H9 (cell line): ENCODE measurements at regions not wholly inside any gene's neighbourhood (a gene's known extent, or its start where the extent isn't known, plus 50 kb on each side); places are given as distances from the start of the nearest gene placed in this dataset.

Source experiments
- DNase-seq: peaks from one replicate; pipeline ENCODE4 v3.0.0-alpha.2; 2017
- H2AFZ ChIP-seq: one replicate; pipeline ENCODE4 v1.6.1; 2013; ENCODE audit warnings: mild to moderate bottlenecking, low read length, control low read depth, moderate library complexity
- H2AK5ac ChIP-seq: 2 replicates; pipeline ENCODE4 v1.6.1; 2013; ENCODE audit warnings: low read length, control low read depth, mixed read lengths; ENCODE audit not compliant: insufficient read length
- H2BK120ac ChIP-seq: one replicate; pipeline ENCODE4 v1.6.1; 2013; ENCODE audit warnings: low read depth, mild to moderate bottlenecking, low read length, control low read depth, inconsistent platforms; ENCODE audit not compliant: poor library complexity, severe bottlenecking
- H2BK12ac ChIP-seq: 2 replicates; pipeline ENCODE4 v1.6.1; 2013; ENCODE audit warnings: low read length, control low read depth, mixed read lengths, low read depth; ENCODE audit not compliant: insufficient read length
- H2BK15ac ChIP-seq: 2 replicates; pipeline ENCODE4 v1.6.1; 2013; ENCODE audit warnings: low read depth, low read length, control low read depth
- H2BK20ac ChIP-seq: one replicate; pipeline ENCODE4 v1.6.1; 2013; ENCODE audit warnings: low read depth, mild to moderate bottlenecking, low read length, control low read depth, inconsistent platforms; ENCODE audit not compliant: poor library complexity, severe bottlenecking
- H2BK5ac ChIP-seq: 2 replicates; pipeline ENCODE4 v1.6.1; 2013; ENCODE audit warnings: low read length, control low read depth, mixed read lengths; ENCODE audit not compliant: insufficient read length
- H3K14ac ChIP-seq: 2 replicates; pipeline ENCODE4 v1.6.1; 2013; ENCODE audit warnings: low read length, control low read depth; ENCODE audit not compliant: insufficient read depth
- H3K18ac ChIP-seq: 2 replicates; pipeline ENCODE4 v1.6.1; 2013; ENCODE audit warnings: low read depth, mild to moderate bottlenecking, mixed read lengths, low read length, control low read depth; ENCODE audit not compliant: insufficient read length
- H3K23ac ChIP-seq: 2 replicates; pipeline ENCODE4 v1.6.1; 2013; ENCODE audit warnings: low read length, control low read depth, mixed read lengths, low read depth; ENCODE audit not compliant: insufficient read length
- H3K23me2 ChIP-seq: 2 replicates; pipeline ENCODE4 v1.6.1; 2013; ENCODE audit warnings: low read depth, mild to moderate bottlenecking, mixed read lengths, low read length, control low read depth; ENCODE audit not compliant: insufficient read length, poor library complexity, severe bottlenecking
- H3K27ac ChIP-seq: 2 replicates; pipeline ENCODE4 v1.5.1; 2013; ENCODE audit warnings: low read length, control low read depth, mixed read lengths, low read depth; ENCODE audit not compliant: insufficient read length
- H3K27me3 ChIP-seq: 2 replicates; pipeline ENCODE4 v1.6.1; 2013; ENCODE audit warnings: low read length, control low read depth, inconsistent platforms; ENCODE audit not compliant: insufficient read depth
- H3K4ac ChIP-seq: 2 replicates; pipeline ENCODE4 v1.6.1; 2013; ENCODE audit warnings: low read depth, mild to moderate bottlenecking, control low read depth, inconsistent platforms, low read length, moderate library complexity
- H3K4me1 ChIP-seq: 2 replicates; pipeline ENCODE4 v1.6.1; 2013; ENCODE audit warnings: low read length, control low read depth, inconsistent platforms; ENCODE audit not compliant: insufficient read depth
- H3K4me2 ChIP-seq: 2 replicates; pipeline ENCODE4 v1.6.1; 2013; ENCODE audit warnings: low read length, control low read depth, mixed read lengths; ENCODE audit not compliant: insufficient read length, insufficient read depth
- H3K56ac ChIP-seq: 2 replicates; pipeline ENCODE4 v1.6.1; 2013; ENCODE audit warnings: low read depth, mild to moderate bottlenecking, mixed read lengths, low read length, control low read depth; ENCODE audit not compliant: insufficient read length
- H3K79me1 ChIP-seq: 2 replicates; pipeline ENCODE4 v1.6.1; 2013; ENCODE audit warnings: low read depth, mild to moderate bottlenecking, moderate library complexity, low read length, control low read depth, inconsistent platforms; ENCODE audit not compliant: insufficient read depth, poor library complexity, severe bottlenecking
- H3K79me2 ChIP-seq: 2 replicates; pipeline ENCODE4 v1.6.1; 2013; ENCODE audit warnings: low read length, control low read depth, inconsistent platforms; ENCODE audit not compliant: insufficient read depth
- H3K9ac ChIP-seq: 2 replicates; pipeline ENCODE4 v1.6.1; 2013; ENCODE audit warnings: low read length, control low read depth, mixed read lengths; ENCODE audit not compliant: insufficient read length; ENCODE audit errors: extremely low read depth
- H3K9me3 ChIP-seq: one replicate; pipeline ENCODE4 v1.6.1; 2013; ENCODE audit warnings: low read depth, low read length, inconsistent platforms; ENCODE audit not compliant: control insufficient read depth
- H3T11ph ChIP-seq: one replicate; pipeline ENCODE4 v1.6.1; 2013; ENCODE audit warnings: mild to moderate bottlenecking, low read length, control low read depth, inconsistent platforms
- H4K20me1 ChIP-seq: one replicate; pipeline ENCODE4 v1.6.1; 2013; ENCODE audit not compliant: control insufficient read depth, insufficient read length, insufficient read depth
- H4K5ac ChIP-seq: 2 replicates; pipeline ENCODE4 v1.6.1; 2013; ENCODE audit warnings: low read depth, mild to moderate bottlenecking, mixed read lengths, low read length, control low read depth; ENCODE audit not compliant: insufficient read length
- H4K8ac ChIP-seq: replicated peaks from 2 replicates; pipeline ENCODE4 v1.6.1; 2013; ENCODE audit warnings: low read length, control low read depth, mixed read lengths, low read depth; ENCODE audit not compliant: insufficient read length
- H4K91ac ChIP-seq: 2 replicates; pipeline ENCODE4 v1.6.1; 2013; ENCODE audit warnings: low read depth, mild to moderate bottlenecking, moderate library complexity, mixed read lengths, low read length, control low read depth; ENCODE audit not compliant: insufficient read length
- H3K27ac Mint-ChIP-seq, 3 experiments: 2 replicates in 2 of 3; 3 replicates in 1 of 3; pipeline ENCODE4 v1.8.0; 2020 to 2021; ENCODE audit warnings: mixed read lengths in 3 of 3, mild to moderate bottlenecking in 1 of 3, moderate library complexity in 1 of 3
- H3K27me3 Mint-ChIP-seq: 2 replicates; pipeline ENCODE4 v1.8.0; 2021; ENCODE audit warnings: low read depth, mild to moderate bottlenecking, moderate library complexity, mixed read lengths
- H3K36me3 Mint-ChIP-seq, 3 experiments: 2 replicates in 2 of 3; 3 replicates in 1 of 3; pipeline ENCODE4 v1.8.0; 2020 to 2021; ENCODE audit warnings: low read depth in 3 of 3, mixed read lengths in 3 of 3; ENCODE audit not compliant: insufficient read depth in 1 of 3
- H3K4me1 Mint-ChIP-seq, 2 experiments: 2 replicates each; pipeline ENCODE4 v1.8.0; 2020; ENCODE audit warnings: mixed read lengths in 2 of 2
- H3K4me3 Mint-ChIP-seq, 2 experiments: 2 replicates in 1 of 2; 3 replicates in 1 of 2; pipeline ENCODE4 v1.8.0; 2020 to 2021; ENCODE audit warnings: mild to moderate bottlenecking in 2 of 2, mixed read lengths in 2 of 2, moderate library complexity in 1 of 2
- H3K9me3 Mint-ChIP-seq, 2 experiments: 2 replicates in 1 of 2; 3 replicates in 1 of 2; pipeline ENCODE4 v1.8.0; 2020; ENCODE audit warnings: mild to moderate bottlenecking in 2 of 2, mixed read lengths in 2 of 2, moderate library complexity in 1 of 2
- CTCF ChIP-seq: fragments of 200-600 bp; sonication (generic); conservative IDR thresholded peaks from 3 replicates; pipeline ENCODE4 v1.8.0; 2021; ENCODE audit warnings: antibody characterized with exemption, mild to moderate bottlenecking
- WGBS: extraction: QIAGEN DNeasy Blood & Tissue Kit; methylation state at CpG from one replicate; pipeline ENCODE4 v1.1.7; 2013; ENCODE audit warnings: missing lambda C conversion rate, low lambda C conversion rate, mixed read lengths; ENCODE audit not compliant: insufficient read length; ENCODE audit errors: extremely low coverage; 5-methylcytosine and 5-hydroxymethylcytosine counted together

GRCh38 chr4:148717988-148718387 is 275.8 kb upstream of the NR3C2 start:
- Histone ChIP-seq H3K9me3 (no peaks in the 10 kb centered on the region), H3K4me2 (no peak overlapping the region), H4K5ac (no peak overlapping the region), H2AFZ (no peak overlapping the region), H3T11ph (no peak overlapping the region), H2BK20ac (no peak overlapping the region), H2AK5ac (no peak overlapping the region), H2BK15ac (no peak overlapping the region), H3K27ac (no peak overlapping the region), H3K27me3 (no peaks in the 10 kb centered on the region), H2BK5ac (no peak overlapping the region), H3K79me2 (no peaks in the 10 kb centered on the region), H3K23me2 (no peaks in the 10 kb centered on the region), H4K91ac (no peak overlapping the region), H3K14ac (no peak overlapping the region), H3K9ac (no peak overlapping the region), H3K18ac (no peak overlapping the region), H2BK12ac (no peak overlapping the region), H3K4me1 (no peaks in the 10 kb centered on the region), H3K4ac (no peak overlapping the region), H4K8ac (no peak overlapping the region), H3K56ac (no peak overlapping the region), H2BK120ac (no peak overlapping the region), H3K79me1 (no peaks in the 10 kb centered on the region), H4K20me1 (no peaks in the 10 kb centered on the region), H3K23ac (no peak overlapping the region)
- Mint-ChIP-seq H3K27ac (no peak overlapping the region), H3K9me3 (peaks cover 0 to 11% of the 10 kb centered on the region in 2 experiments; a peak in 3 of 5 replicates), H3K36me3 (peaks cover 0 to 5% (median 0%) of the 10 kb centered on the region in 3 experiments; a peak in 3 of 7 replicates), H3K4me1 (peaks cover 6 to 7% of the 10 kb centered on the region in 2 experiments), H3K4me3 (no peak overlapping the region), H3K27me3 (no peaks in the 10 kb centered on the region)
- no peak for TF ChIP-seq CTCF
- no CpG with 5 or more reads among the region's 2 CpGs for WGBS
- no peak for DNase-seq
